DMS79 treated with DMSO at 0.1 percent for 48 hours (cell line): ENCODE measurements at regions not wholly inside any gene's neighbourhood (a gene's known extent, or its start where the extent isn't known, plus 50 kb on each side); places are given as distances from the start of the nearest gene placed in this dataset.

ENCODE experiments used
- DNase-seq: peaks from one replicate; lab custom pipeline; 2025; lab: John Stamatoyannopoulos, UW

DNA sequence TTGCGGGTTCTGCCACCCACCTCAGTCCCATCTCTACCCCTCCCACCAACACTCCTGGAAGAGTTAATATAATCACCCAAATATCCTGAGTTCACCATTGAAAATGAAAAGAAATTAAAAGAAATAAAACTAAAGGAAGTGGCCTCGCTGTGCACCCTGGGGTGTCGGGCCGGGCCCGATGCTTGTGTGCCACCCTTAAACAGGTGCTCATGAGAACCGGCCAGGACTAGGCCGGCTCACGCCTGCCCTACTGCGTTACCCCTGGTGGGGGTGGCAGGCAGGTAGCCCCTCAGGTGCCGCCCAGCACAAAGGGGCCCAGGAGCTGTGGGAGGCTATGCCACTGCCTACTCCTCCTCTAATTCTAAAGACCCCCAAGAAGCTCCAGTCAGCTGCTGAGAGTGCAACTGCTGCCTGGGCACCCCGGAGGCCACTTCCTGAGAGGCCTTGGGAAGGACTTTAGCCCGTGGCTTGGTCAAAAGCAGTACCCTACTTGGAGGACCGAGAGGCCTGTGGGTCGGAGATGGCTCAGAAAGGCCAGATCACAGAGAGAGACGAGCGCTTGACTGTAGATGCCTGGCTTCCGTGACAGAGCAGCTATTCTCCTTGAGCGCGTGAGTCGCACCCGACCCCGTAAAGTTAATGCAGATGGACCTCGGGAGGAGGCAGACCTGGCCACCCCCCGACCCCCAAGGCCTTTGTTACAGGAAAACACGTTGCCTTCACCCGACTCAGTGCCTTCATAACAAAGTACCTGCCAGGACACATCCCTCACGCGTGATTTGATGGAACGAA, 51.0 kb upstream of the PPP2R2D start:
- DNase-seq, result no peak

DNA sequence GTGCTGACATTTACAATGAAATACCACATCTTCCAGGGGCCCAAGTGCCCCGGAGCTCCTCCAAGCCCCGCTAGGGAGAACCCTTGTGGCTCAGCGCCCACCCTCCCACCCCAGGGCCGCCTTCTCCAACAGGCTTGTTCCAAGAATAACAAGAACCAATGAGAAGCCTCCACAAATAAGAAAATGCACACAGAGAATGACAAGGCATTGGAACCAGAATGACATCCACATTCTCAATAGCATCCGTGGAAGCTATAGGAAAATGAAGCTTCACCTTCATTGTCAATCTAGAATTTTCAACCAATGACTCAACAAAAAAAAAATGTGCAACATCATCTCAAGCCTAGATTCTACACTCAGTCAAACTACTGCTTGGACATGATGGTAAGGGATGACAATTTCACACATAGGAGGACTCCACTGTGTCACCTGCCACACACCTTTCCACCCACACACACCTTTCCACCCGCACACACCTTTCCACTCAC, 50.4 kb upstream of the PPP2R2D start:
- no peak for DNase-seq
